H54 (cell line): ENCODE measurements at regions not wholly inside any gene's neighbourhood (a gene's known extent, or its start where the extent isn't known, plus 50 kb on each side); places are given as distances from the start of the nearest gene placed in this dataset.

Source experiments
- DNase-seq: peaks from one replicate; pipeline ENCODE4 v3.0.0; 2011; ENCODE audit warnings: low spot score, mixed read lengths; ENCODE audit not compliant: insufficient read length
- FAIRE-seq: peaks from 3 replicates; lab custom pipeline; 2011; peaks lifted over from hg19 to GRCh38; lab: Jason Lieb, UNC
- POLR2A ChIP-seq: IDR thresholded peaks from 2 replicates; pipeline ENCODE4 v1.6.1; 2011; ENCODE audit warnings: low read depth, mild to moderate bottlenecking, low read length

- peak; percentile 56 for DNase-seq
- no peak for FAIRE-seq
- no peak for TF ChIP-seq POLR2A
Observed at GRCh38 chr17:65283704-65284103, 146.5 kb downstream of the RGS9 start.

- no peak for FAIRE-seq
- TF ChIP-seq POLR2A: no peak
- DNase-seq: no peak
Observed at GRCh38 chr17:65279456-65279855, 142.3 kb downstream of the RGS9 start.

- no peak for TF ChIP-seq POLR2A
- no peak for DNase-seq
Observed at GRCh38 chr17:65278820-65279184, 141.6 kb downstream of the RGS9 start.

DNA sequence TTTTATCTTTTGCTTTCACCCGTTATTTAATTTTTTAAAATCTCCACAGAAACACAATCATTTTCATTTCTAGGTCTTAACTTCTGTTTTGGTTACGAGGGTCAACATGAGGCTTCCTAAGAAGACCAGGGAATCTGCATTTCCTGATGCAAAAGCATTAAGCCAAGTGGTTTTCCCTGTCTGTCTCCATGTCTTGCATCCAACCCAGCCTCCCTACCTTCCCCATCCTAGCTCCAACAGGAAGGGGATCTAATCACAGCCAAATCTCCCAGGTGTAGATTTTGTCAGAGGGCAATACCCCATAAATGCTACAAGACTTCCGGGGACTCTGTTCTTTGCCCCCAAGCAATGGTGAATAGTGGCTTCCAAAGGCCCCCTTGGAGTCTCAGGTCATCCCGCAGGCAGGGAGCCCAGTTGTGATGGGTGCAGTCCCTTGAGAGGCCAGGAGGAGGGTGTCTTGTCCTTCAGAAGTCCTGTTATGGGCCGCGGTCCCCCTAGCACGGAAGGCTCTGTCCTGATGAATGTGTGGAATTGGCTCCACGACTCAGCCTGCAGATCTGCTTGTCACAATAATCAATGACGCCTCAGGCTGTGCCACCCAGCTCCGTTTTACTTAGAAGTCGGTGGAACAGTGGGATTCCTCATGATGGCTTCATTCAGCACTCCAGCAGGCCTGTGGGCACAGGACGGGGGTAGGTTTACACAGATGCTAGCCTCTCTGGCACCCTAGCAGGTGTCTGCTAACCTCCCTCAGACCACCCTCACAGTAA is 141.1 kb downstream of the RGS9 start:
- no peak for TF ChIP-seq POLR2A
- peak; percentile 54 for DNase-seq
- no peak for FAIRE-seq

More at GRCh38 chr17:65278820-65279184, 141.6 kb downstream of the RGS9 start:
- FAIRE-seq: no peak

- FAIRE-seq (no peak), DNase-seq (no peak)
- no peak for TF ChIP-seq POLR2A
Observed at GRCh38 chr17:65277576-65277975, 140.4 kb downstream of the RGS9 start.
